ENCODE measurements at regions not wholly inside any gene's neighbourhood (a gene's known extent, or its start where the extent isn't known, plus 50 kb on each side); places are given as distances from the start of the nearest gene placed in this dataset.
A peak's percentile ranks its signal among the peaks of the same experiment; 100 is the strongest.
"Not testable (repeated sequence)": the region's sequence is repeated elsewhere in the genome, so short reads cannot be mapped to it uniquely, and the experiment has no call there.

- not testable (repeated sequence) for DNase-seq (ENCODE audit: low read depth); H3K4me3 ChIP-seq (ENCODE audit: control insufficient read depth, low read depth, low read length)
These were observed 553.1 kb downstream of the TTLL7 start for GRCh38 chr1:83445873-83446272.

GRCh38 chr1:83442412-83442811, 556.5 kb downstream of the TTLL7 start:
- not testable (repeated sequence) for H3K4me3 ChIP-seq (ENCODE audit: control insufficient read depth, low read depth, low read length); DNase-seq (ENCODE audit: low read depth)

GRCh38 chr1:83440586-83440985, 558.3 kb downstream of the TTLL7 start:
- DNase-seq (ENCODE audit: low read depth): peak; percentile 7

GRCh38 chr1:83440021-83440420, 558.9 kb downstream of the TTLL7 start:
- DNase-seq (ENCODE audit: low read depth); H3K4me3 ChIP-seq (ENCODE audit: control insufficient read depth, low read depth, low read length): not testable (repeated sequence)

More at GRCh38 chr1:83440586-83440985, 558.3 kb downstream of the TTLL7 start:
- not testable (repeated sequence) for H3K4me3 ChIP-seq (ENCODE audit: control insufficient read depth, low read depth, low read length)

GRCh38 chr1:83438316-83438715, 560.6 kb downstream of the TTLL7 start:
- DNase-seq (ENCODE audit: low read depth); H3K4me3 ChIP-seq (ENCODE audit: control insufficient read depth, low read depth, low read length): not testable (repeated sequence)

GRCh38 chr1:83435336-83435735, 563.6 kb downstream of the TTLL7 start:
- H3K4me3 ChIP-seq (ENCODE audit: control insufficient read depth, low read depth, low read length); DNase-seq (ENCODE audit: low read depth): not testable (repeated sequence)

GRCh38 chr1:83427566-83427965, 571.4 kb downstream of the TTLL7 start:
- DNase-seq (ENCODE audit: low read depth); H3K4me3 ChIP-seq (ENCODE audit: control insufficient read depth, low read depth, low read length): not testable (repeated sequence)

GRCh38 chr1:83423382-83423781, 575.5 kb downstream of the TTLL7 start:
- DNase-seq (ENCODE audit: low read depth); H3K4me3 ChIP-seq (ENCODE audit: control insufficient read depth, low read depth, low read length): not testable (repeated sequence)

- H3K4me3 ChIP-seq (ENCODE audit: control insufficient read depth, low read depth, low read length): no peak overlapping the region
- DNase-seq (ENCODE audit: low read depth): peak; percentile 24
- no peak for TF ChIP-seq CTCF (conservative IDR thresholded peaks at IDR 0.05; ENCODE audit: control insufficient read depth, insufficient read depth, low read depth, low read length)
These were observed 580.4 kb downstream of the TTLL7 start for GRCh38 chr1:83418558-83418957.

GRCh38 chr1:83413839-83414107, 585.2 kb downstream of the TTLL7 start:
- not testable (repeated sequence) for H3K4me3 ChIP-seq (ENCODE audit: control insufficient read depth, low read depth, low read length); DNase-seq (ENCODE audit: low read depth)

GRCh38 chr1:83410746-83411413, 588.1 kb downstream of the TTLL7 start:
- DNase-seq (ENCODE audit: low read depth): peak; percentile 16
- not testable (repeated sequence) for H3K4me3 ChIP-seq (ENCODE audit: control insufficient read depth, low read depth, low read length)

- not testable (repeated sequence) for DNase-seq (ENCODE audit: low read depth); H3K4me3 ChIP-seq (ENCODE audit: control insufficient read depth, low read depth, low read length)
These were observed 592.1 kb downstream of the TTLL7 start for GRCh38 chr1:83406693-83407371.

GRCh38 chr1:83405789-83406188, 593.1 kb downstream of the TTLL7 start:
- H3K4me3 ChIP-seq (ENCODE audit: control insufficient read depth, low read depth, low read length); DNase-seq (ENCODE audit: low read depth): not testable (repeated sequence)

- not testable (repeated sequence) for H3K4me3 ChIP-seq (ENCODE audit: control insufficient read depth, low read depth, low read length); DNase-seq (ENCODE audit: low read depth)
These were observed 595.4 kb downstream of the TTLL7 start for GRCh38 chr1:83403500-83403899.

GRCh38 chr1:83401146-83401545, 597.8 kb downstream of the TTLL7 start:
- H3K4me3 ChIP-seq (ENCODE audit: control insufficient read depth, low read depth, low read length): not testable (repeated sequence)
- peak; percentile 1 for DNase-seq (ENCODE audit: low read depth)

- not testable (repeated sequence) for H3K4me3 ChIP-seq (ENCODE audit: control insufficient read depth, low read depth, low read length)
These were observed 598.8 kb downstream of the TTLL7 start for GRCh38 chr1:83400173-83400572.

GRCh38 chr1:83398125-83398524, 600.8 kb downstream of the TTLL7 start:
- not testable (repeated sequence) for H3K4me3 ChIP-seq (ENCODE audit: control insufficient read depth, low read depth, low read length); DNase-seq (ENCODE audit: low read depth)

More at GRCh38 chr1:83400173-83400572, 598.8 kb downstream of the TTLL7 start:
- DNase-seq (ENCODE audit: low read depth): not testable (repeated sequence)

GRCh38 chr1:83395130-83395529, 603.8 kb downstream of the TTLL7 start:
- H3K4me3 ChIP-seq (ENCODE audit: control insufficient read depth, low read depth, low read length): not testable (repeated sequence)
- peak; percentile 8 for DNase-seq (ENCODE audit: low read depth)
